Glutamatergic neuron (in vitro differentiated cells): ENCODE measurements at regions not wholly inside any gene's neighbourhood (a gene's known extent, or its start where the extent isn't known, plus 50 kb on each side); places are given as distances from the start of the nearest gene placed in this dataset.

ENCODE experiments used
- DNase-seq: peaks from one replicate; pipeline ENCODE4 v3.0.0; 2022
- H3K27ac Mint-ChIP-seq: one replicate; pipeline ENCODE4 v1.8.0; 2020; ENCODE audit warnings: mild to moderate bottlenecking, mixed read lengths, inconsistent platforms; ENCODE audit not compliant: unreplicated experiment
- H3K27me3 Mint-ChIP-seq: one replicate; pipeline ENCODE4 v1.8.0; 2020; ENCODE audit warnings: mild to moderate bottlenecking, moderate library complexity, mixed read lengths, inconsistent platforms; ENCODE audit not compliant: unreplicated experiment
- H3K36me3 Mint-ChIP-seq: one replicate; pipeline ENCODE4 v1.8.0; 2020; ENCODE audit warnings: mild to moderate bottlenecking, mixed read lengths, inconsistent platforms; ENCODE audit not compliant: unreplicated experiment
- H3K4me1 Mint-ChIP-seq: one replicate; pipeline ENCODE4 v1.8.0; 2020; ENCODE audit warnings: mild to moderate bottlenecking, low read depth, mixed read lengths, inconsistent platforms; ENCODE audit not compliant: unreplicated experiment
- H3K4me3 Mint-ChIP-seq: one replicate; pipeline ENCODE4 v1.8.0; 2020; ENCODE audit warnings: mild to moderate bottlenecking, mixed read lengths, inconsistent platforms; ENCODE audit not compliant: unreplicated experiment
- H3K9me3 Mint-ChIP-seq: one replicate; pipeline ENCODE4 v1.8.0; 2020; ENCODE audit warnings: mild to moderate bottlenecking, moderate library complexity, mixed read lengths, inconsistent platforms; ENCODE audit not compliant: unreplicated experiment
- TF ChIP-seq, protein P1 (sequence below): fragments of 200-600 bp; sonication (generic); IDR thresholded peaks from one replicate; pipeline ENCODE4 v1.5.0; 2021; ENCODE audit not compliant: partially characterized antibody, unreplicated experiment

DNA sequence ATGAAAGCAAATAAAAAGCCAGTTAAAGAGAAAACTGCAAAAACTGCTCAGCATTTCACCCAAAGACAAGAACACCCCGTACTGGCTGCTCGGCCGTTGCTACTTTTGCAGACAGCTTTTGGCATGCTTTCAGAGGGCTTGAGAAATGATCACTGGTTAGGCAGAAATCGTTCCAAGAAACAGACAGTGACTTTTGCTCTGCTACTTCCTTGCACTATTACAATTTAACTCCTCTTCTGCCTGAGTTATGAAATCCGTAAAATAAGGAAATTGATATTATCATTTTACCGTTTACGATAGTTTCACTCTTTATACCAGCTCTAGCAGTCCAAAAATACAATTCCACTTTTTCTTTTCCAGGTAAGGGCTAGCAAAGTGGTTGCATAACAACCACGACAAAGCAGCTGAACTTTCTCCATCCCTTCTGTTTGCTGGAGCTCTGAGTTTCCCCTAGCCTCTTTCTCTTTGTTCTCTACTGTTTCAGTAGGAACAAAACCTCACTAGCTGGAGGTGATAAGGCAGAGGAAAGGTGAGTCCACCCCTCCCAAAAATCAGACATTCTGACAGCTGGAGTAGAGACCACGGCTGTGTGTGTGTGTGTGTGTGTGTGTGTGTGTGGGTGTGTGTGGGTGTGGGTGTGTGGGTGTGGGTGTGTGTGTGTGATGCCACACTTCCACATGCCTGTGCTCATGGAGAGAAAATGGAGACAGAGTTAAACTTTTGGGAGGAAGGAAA is 191.8 kb upstream of the RREB1 start:
- no peak overlapping the region for H3K4me3 Mint-ChIP-seq
- H3K9me3 Mint-ChIP-seq, result no peaks in the 10 kb centered on the region
- no peak for DNase-seq
- H3K36me3 Mint-ChIP-seq, result peaks cover 7% of the 10 kb centered on the region
- TF ChIP-seq, protein P1, sequence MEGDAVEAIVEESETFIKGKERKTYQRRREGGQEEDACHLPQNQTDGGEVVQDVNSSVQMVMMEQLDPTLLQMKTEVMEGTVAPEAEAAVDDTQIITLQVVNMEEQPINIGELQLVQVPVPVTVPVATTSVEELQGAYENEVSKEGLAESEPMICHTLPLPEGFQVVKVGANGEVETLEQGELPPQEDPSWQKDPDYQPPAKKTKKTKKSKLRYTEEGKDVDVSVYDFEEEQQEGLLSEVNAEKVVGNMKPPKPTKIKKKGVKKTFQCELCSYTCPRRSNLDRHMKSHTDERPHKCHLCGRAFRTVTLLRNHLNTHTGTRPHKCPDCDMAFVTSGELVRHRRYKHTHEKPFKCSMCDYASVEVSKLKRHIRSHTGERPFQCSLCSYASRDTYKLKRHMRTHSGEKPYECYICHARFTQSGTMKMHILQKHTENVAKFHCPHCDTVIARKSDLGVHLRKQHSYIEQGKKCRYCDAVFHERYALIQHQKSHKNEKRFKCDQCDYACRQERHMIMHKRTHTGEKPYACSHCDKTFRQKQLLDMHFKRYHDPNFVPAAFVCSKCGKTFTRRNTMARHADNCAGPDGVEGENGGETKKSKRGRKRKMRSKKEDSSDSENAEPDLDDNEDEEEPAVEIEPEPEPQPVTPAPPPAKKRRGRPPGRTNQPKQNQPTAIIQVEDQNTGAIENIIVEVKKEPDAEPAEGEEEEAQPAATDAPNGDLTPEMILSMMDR, result no peak
- H3K27me3 Mint-ChIP-seq, result peaks cover 1% of the 10 kb centered on the region
- peaks cover 17% of the 10 kb centered on the region for H3K4me1 Mint-ChIP-seq
- no peak overlapping the region for H3K27ac Mint-ChIP-seq

DNA sequence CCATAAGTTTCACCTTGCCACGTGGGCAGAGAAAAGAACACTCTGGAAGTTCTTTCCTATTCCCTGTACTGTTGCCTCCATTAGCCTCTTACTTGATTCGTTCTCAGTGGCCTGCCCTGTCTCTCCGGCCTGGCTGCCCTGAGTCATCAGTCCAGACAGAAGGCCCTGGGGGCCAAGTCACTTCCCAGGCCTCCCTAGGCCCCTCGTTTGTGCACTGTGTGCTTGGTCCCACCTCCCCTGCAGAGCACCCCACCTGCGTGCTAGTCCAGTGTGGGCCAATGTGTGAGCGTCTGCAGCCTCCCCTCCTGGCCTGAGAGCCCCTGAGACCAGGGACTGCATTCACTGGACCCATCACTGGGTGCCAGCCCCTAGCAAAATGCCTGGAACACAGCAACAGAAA is 191.2 kb upstream of the RREB1 start:
- no peak for DNase-seq
- TF ChIP-seq, protein P1, result no peak
- Mint-ChIP-seq H3K9me3 (no peaks in the 10 kb centered on the region), H3K36me3 (peaks cover 7% of the 10 kb centered on the region), H3K4me1 (peaks cover 16% of the 10 kb centered on the region), H3K27ac (no peak overlapping the region), H3K4me3 (no peak overlapping the region), H3K27me3 (peaks cover 1% of the 10 kb centered on the region)

DNA sequence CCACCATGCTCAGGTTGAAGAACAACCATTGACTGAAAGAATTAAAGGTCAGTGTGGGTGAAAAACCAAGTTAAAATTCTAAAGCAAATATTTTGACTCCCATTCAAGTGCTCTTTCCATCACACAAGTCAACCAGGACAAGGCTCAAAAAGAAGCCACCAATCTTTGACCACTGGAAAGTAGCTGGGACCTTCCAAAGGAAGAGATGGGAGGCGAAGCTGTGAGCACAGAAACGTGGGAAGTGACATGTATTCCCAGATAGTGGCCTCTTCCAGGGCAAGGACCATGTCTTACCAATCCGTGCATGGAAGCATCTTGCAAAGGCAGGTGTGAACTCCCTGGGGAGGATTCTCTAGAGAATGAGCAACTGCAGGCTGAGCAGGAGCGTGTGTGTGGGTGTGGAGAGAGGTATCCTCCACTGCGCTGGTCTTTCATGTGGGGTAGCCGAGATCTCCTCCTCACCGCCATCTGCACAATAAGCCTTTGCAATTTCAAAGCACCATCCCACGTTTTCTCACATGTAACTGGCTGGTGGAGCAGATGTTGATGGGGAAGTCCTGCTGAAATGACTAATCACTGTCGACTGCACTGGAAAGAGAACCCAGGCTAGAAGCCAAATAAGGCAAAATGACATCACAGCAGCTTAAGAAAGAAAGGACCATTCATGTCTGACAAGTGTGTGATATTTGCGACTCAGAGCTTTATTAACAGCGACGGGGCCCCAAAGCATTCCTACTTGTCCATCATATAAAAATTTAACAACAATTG is 189.4 kb upstream of the RREB1 start:
- Mint-ChIP-seq H3K27me3 (peaks cover 1% of the 10 kb centered on the region), H3K4me3 (no peak overlapping the region), H3K4me1 (peaks cover 1% of the 10 kb centered on the region), H3K9me3 (no peaks in the 10 kb centered on the region), H3K27ac (no peak overlapping the region), H3K36me3 (peaks cover 7% of the 10 kb centered on the region)
- TF ChIP-seq, protein P1, result no peak
- DNase-seq, result no peak

DNA sequence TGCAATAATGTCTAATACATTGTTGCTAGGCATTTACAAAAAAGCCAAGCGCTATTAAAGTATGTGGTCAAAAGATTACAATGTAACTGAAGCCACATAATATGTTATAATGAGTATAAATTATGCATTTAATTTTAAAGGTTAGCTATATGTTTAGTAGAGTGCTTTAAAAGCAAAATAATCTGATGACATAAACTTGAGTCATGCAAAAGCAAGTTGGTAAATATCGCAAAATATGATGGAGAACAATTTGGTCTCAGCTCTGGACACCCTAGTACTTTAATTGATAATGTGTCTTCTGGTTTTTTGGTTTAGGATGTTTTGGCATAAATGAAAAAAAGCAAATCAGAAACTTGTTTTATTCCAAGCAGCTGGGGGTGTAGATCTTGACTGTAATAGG is 188.6 kb upstream of the RREB1 start:
- no peak overlapping the region for H3K27ac Mint-ChIP-seq
- H3K36me3 Mint-ChIP-seq, result peaks cover 7% of the 10 kb centered on the region
- no peaks in the 10 kb centered on the region for H3K9me3 Mint-ChIP-seq
- no peak overlapping the region for H3K4me3 Mint-ChIP-seq
- H3K27me3 Mint-ChIP-seq, result peaks cover 3% of the 10 kb centered on the region
- TF ChIP-seq, protein P1, result no peak
- DNase-seq, result no peak
- no peaks in the 10 kb centered on the region for H3K4me1 Mint-ChIP-seq
